ENCODE measurements at regions not wholly inside any gene's neighbourhood (a gene's known extent, or its start where the extent isn't known, plus 50 kb on each side); places are given as distances from the start of the nearest gene placed in this dataset.

DNA sequence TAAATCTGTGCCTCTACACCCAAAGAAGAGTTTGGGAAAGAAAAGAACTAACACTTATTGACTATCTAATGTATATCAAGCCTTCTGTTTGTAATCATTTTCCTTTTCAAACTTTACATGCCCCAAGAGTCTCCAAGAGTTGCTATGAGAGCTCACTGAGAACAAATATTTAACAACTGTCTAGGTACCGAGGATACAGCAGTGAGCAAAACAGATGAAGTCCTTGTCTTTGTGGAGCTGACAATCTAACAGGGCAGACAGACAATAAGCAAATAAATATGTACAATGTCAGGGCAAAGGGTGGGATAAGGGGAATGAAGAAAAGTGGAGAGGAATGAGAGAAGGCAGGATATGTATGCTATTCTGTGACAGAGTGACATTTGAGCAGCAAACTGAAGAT lies 64.8 kb upstream of the KSR1 start:
- ATAC-seq (ENCODE audit: low FRiP score in 2 of 2) (no peak), DNase-seq (no peak)
- Histone ChIP-seq H3K36me3 (no peaks in the 10 kb centered on the region), H3K27me3 (no peaks in the 10 kb centered on the region), H3K27ac (no peak overlapping the region), H3K9me3 (no peaks in the 10 kb centered on the region), H3K4me3 (no peak overlapping the region), H3K4me1 (no peaks in the 10 kb centered on the region)
- WGBS, 2 donors = 63 to 68% methylated on average over 1 of the region's 1 CpG
- no peak for TF ChIP-seq POLR2AphosphoS5 (IDR thresholded peaks at IDR 0.05)
- no peak for TF ChIP-seq POLR2A (IDR thresholded peaks at IDR 0.05)
- TF ChIP-seq EP300 (IDR thresholded peaks at IDR 0.05) = no peak
- TF ChIP-seq, protein P1, sequence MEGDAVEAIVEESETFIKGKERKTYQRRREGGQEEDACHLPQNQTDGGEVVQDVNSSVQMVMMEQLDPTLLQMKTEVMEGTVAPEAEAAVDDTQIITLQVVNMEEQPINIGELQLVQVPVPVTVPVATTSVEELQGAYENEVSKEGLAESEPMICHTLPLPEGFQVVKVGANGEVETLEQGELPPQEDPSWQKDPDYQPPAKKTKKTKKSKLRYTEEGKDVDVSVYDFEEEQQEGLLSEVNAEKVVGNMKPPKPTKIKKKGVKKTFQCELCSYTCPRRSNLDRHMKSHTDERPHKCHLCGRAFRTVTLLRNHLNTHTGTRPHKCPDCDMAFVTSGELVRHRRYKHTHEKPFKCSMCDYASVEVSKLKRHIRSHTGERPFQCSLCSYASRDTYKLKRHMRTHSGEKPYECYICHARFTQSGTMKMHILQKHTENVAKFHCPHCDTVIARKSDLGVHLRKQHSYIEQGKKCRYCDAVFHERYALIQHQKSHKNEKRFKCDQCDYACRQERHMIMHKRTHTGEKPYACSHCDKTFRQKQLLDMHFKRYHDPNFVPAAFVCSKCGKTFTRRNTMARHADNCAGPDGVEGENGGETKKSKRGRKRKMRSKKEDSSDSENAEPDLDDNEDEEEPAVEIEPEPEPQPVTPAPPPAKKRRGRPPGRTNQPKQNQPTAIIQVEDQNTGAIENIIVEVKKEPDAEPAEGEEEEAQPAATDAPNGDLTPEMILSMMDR (IDR thresholded peaks at IDR 0.05) = no peak

DNA sequence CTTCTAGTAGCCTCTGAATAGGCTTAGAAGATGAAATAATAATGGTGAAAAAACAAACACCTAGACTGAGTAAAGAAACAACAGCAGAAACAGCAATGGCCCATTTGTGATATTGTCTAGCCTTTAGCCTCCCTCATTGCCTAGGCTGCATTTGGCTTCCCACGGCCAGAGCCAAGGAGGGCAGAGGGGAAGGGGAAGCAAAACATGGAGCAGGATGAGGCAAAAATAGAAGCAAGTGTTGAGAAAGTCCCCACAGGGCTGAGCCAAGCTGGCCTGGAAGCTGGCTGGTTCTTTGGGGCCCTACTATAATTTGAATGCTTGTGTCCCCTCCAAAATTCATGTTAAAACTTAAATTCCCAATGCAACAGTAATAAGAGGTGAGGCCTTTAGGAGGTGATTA lies 60.2 kb upstream of the KSR1 start:
- no peak for ATAC-seq (ENCODE audit: low FRiP score in 2 of 2)

DNA sequence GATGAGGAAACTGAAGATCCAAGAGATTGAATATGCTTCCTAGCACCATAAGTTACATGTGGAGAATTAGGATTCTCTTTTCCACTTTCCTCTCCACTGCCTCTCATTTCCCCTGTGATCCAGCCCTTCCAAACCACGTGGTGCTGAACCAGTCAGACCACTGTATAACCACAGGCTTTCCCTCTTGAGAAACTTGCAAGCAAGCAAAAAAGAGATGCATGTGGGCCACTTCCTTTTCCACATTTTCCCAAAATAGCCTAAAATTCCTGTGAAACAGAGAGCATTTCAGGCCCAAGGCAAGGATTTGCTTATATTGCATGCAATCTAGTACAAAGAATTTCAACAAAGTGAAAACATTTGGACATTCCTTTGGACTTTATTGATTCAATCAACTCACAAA lies 59.3 kb upstream of the KSR1 start:
- H3K36me3 ChIP-seq = no peaks in the 10 kb centered on the region
- H3K27me3 ChIP-seq = no peaks in the 10 kb centered on the region
- 4 to 8% methylated on average over 1 of the region's 1 CpG for WGBS, 2 donors
- no peak overlapping the region for H3K4me3 ChIP-seq
- TF ChIP-seq, protein P1 (IDR thresholded peaks at IDR 0.05) = no peak
- TF ChIP-seq POLR2AphosphoS5 (IDR thresholded peaks at IDR 0.05) (no peak), EP300 (IDR thresholded peaks at IDR 0.05) (no peak), POLR2A (IDR thresholded peaks at IDR 0.05) (no peak)
- no peaks in the 10 kb centered on the region for H3K9me3 ChIP-seq
- H3K27ac ChIP-seq = no peak overlapping the region
- H3K4me1 ChIP-seq = peaks cover 0 to 5% (median 0%) of the 10 kb centered on the region in 4 donors
- peak in 1 of 2 donors; percentile 64 for ATAC-seq (ENCODE audit: low FRiP score in 2 of 2)
- DNase-seq = peak in 1 of 2 donors; percentile 42

More for the DNA sequence above, 60.2 kb upstream of the KSR1 start:
- no peak for TF ChIP-seq POLR2AphosphoS5 (IDR thresholded peaks at IDR 0.05)
- TF ChIP-seq EP300 (IDR thresholded peaks at IDR 0.05) = no peak
- no peak for TF ChIP-seq POLR2A (IDR thresholded peaks at IDR 0.05)
- TF ChIP-seq, protein P1 (IDR thresholded peaks at IDR 0.05) = no peak
- no peaks in the 10 kb centered on the region for H3K9me3 ChIP-seq
- H3K27ac ChIP-seq = no peak overlapping the region
- no peaks in the 10 kb centered on the region for H3K27me3 ChIP-seq
- H3K36me3 ChIP-seq = no peaks in the 10 kb centered on the region
- no peak for DNase-seq
- 56 to 68% methylated on average over 1 of the region's 1 CpG for WGBS, 2 donors
- peaks cover 0 to 5% (median 0%) of the 10 kb centered on the region in 4 donors for H3K4me1 ChIP-seq
- H3K4me3 ChIP-seq = no peak overlapping the region

DNA sequence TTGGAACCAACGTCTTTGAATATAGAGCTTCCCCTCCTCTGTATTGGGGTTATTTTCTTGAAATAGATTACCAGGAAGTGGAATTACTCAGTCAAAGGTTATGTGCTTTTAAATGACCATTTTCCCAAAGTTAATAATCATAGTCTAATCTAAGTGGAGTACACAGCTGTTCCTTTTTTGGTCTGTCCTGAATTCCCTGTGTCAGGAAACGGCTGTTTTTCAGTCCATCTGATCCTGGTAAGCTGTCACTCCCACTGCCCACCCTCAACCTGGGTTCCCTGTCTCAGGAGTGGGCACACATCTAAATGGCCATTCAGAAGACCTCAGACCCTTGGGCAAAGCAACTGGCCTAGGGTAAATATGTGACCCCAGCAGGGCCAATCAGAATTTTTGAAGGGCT lies 57.6 kb upstream of the KSR1 start:
- Histone ChIP-seq H3K9me3 (no peaks in the 10 kb centered on the region), H3K4me3 (no peak overlapping the region), H3K27me3 (no peaks in the 10 kb centered on the region), H3K27ac (no peak overlapping the region), H3K36me3 (no peaks in the 10 kb centered on the region), H3K4me1 (peaks cover 0 to 5% (median 0%) of the 10 kb centered on the region in 4 donors)
- 77 to 79% methylated on average over 2 of the region's 2 CpGs for WGBS, 2 donors
- TF ChIP-seq EP300 (IDR thresholded peaks at IDR 0.05) (no peak), POLR2AphosphoS5 (IDR thresholded peaks at IDR 0.05) (no peak), POLR2A (IDR thresholded peaks at IDR 0.05) (no peak)
- TF ChIP-seq, protein P1 (IDR thresholded peaks at IDR 0.05) = no peak
- DNase-seq (no peak), ATAC-seq (ENCODE audit: low FRiP score in 2 of 2) (no peak)

DNA sequence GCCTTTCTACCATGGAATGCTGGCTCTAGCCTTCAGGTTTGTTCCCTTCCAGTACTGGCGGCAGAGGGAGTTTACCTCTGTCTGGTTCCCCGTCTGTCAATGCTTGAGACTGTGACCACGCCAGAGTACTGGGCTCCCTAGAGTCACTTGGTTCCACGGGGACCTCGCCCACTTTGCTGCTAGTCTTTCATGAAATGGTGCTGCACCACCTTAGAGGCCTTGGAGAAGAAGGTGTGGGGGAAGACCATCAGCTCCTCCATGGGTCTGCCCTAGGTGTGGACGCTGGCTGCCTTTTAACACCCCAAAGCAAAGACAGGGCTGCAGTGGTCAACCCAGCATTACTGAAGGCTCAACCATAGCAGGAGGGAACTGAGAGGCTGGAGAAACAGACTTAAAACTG lies 55.3 kb upstream of the KSR1 start:
- Histone ChIP-seq H3K9me3 (no peaks in the 10 kb centered on the region), H3K4me3 (no peak overlapping the region), H3K4me1 (peaks cover 0 to 5% (median 0%) of the 10 kb centered on the region in 4 donors), H3K27me3 (no peaks in the 10 kb centered on the region), H3K27ac (no peak overlapping the region), H3K36me3 (no peaks in the 10 kb centered on the region)
- TF ChIP-seq POLR2AphosphoS5 (IDR thresholded peaks at IDR 0.05) = no peak
- TF ChIP-seq EP300 (IDR thresholded peaks at IDR 0.05) = no peak
- TF ChIP-seq, protein P1 (IDR thresholded peaks at IDR 0.05) = no peak
- TF ChIP-seq POLR2A (IDR thresholded peaks at IDR 0.05) = no peak
- no peak for DNase-seq
- ATAC-seq (ENCODE audit: low FRiP score in 2 of 2) = no peak
- 91 to 97% methylated on average over 5 to 6 of the region's 6 CpGs for WGBS, 2 donors
